H1 (cell line): ENCODE measurements at regions not wholly inside any gene's neighbourhood (a gene's known extent, or its start where the extent isn't known, plus 50 kb on each side); places are given as distances from the start of the nearest gene placed in this dataset.

Source experiments
- CTCF ChIA-PET: fragments of 300-600 bp; sonication (Branson Sonifier 250); formaldehyde crosslinking; loops from one replicate; lab custom pipeline; 2021; ENCODE audit not compliant: partially characterized antibody; lab: Charles Lee
- POLR2A ChIA-PET: fragments of 300-600 bp; sonication (Branson Sonifier 250); formaldehyde crosslinking; loops from one replicate; lab custom pipeline; 2021; ENCODE audit warnings: inconsistent platforms; ENCODE audit not compliant: partially characterized antibody; lab: Charles Lee
- DNase-seq, 2 experiments: peaks; one replicate each; pipeline versions ENCODE4 v3.0.0 to v3.0.0-alpha.2; 2010 to 2022; ENCODE audit warnings: low spot score in 2 of 2, low read depth in 1 of 2, mixed read lengths in 1 of 2
- FAIRE-seq: peaks from 2 replicates; lab custom pipeline; 2011; peaks lifted over from hg19 to GRCh38; lab: Jason Lieb, UNC
- H2AFZ ChIP-seq: 2 replicates; pipeline ENCODE4 v1.8.1; 2012; ENCODE audit warnings: low read length, inconsistent platforms
- H2AK5ac ChIP-seq: 2 replicates; pipeline ENCODE4 v1.6.1; 2013; ENCODE audit warnings: low read depth, low read length
- H2BK120ac ChIP-seq: replicated peaks from 2 replicates; pipeline ENCODE3; 2013; ENCODE audit warnings: low read depth, low read length, inconsistent platforms
- H2BK12ac ChIP-seq: 2 replicates; pipeline ENCODE4 v1.6.1; 2013; ENCODE audit warnings: low read depth, low read length
- H2BK15ac ChIP-seq: 2 replicates; pipeline ENCODE4 v1.6.1; 2013; ENCODE audit warnings: low read length
- H2BK20ac ChIP-seq: 2 replicates; pipeline ENCODE4 v1.6.1; 2013; ENCODE audit warnings: low read length
- H2BK5ac ChIP-seq: 2 replicates; pipeline ENCODE4 v1.6.1; 2013; ENCODE audit warnings: low read depth, low read length
- H3K14ac ChIP-seq: 2 replicates; pipeline ENCODE4 v1.6.1; 2013; ENCODE audit warnings: inconsistent platforms; ENCODE audit not compliant: insufficient read length
- H3K18ac ChIP-seq: 2 replicates; pipeline ENCODE4 v1.6.1; 2013; ENCODE audit warnings: low read length; ENCODE audit errors: extremely low read depth
- H3K23ac ChIP-seq: 2 replicates; pipeline ENCODE4 v1.6.1; 2013; ENCODE audit warnings: inconsistent platforms; ENCODE audit not compliant: insufficient read length
- H3K23me2 ChIP-seq: 2 replicates; pipeline ENCODE4 v1.6.1; 2013; ENCODE audit warnings: low read depth, low read length
- H3K27ac ChIP-seq: 2 replicates; pipeline ENCODE4 v1.6.1; 2011; ENCODE audit warnings: low read depth, low read length, inconsistent platforms
- H3K27me3 ChIP-seq, 4 experiments: replicated peaks in 1 of 4; 1 replicate in 1 of 4; 2 replicates in 3 of 4; pipeline versions ENCODE4 v1.6.1 to v1.8.1; 2011 to 2013; ENCODE audit warnings: low read length in 3 of 4, mild to moderate bottlenecking in 3 of 4, inconsistent platforms in 2 of 4, mixed read lengths in 2 of 4, moderate library complexity in 1 of 4; ENCODE audit not compliant: control insufficient read depth in 3 of 4, insufficient read depth in 3 of 4; ENCODE audit errors: extremely low read depth in 1 of 4
- H3K36me3 ChIP-seq, 4 experiments: 2 replicates each; pipeline versions ENCODE4 v1.6.1 to v1.8.1; 2011 to 2013; ENCODE audit warnings: mild to moderate bottlenecking in 4 of 4, low read length in 3 of 4, moderate library complexity in 2 of 4, control low read depth in 1 of 4, inconsistent platforms in 1 of 4; ENCODE audit not compliant: insufficient read depth in 4 of 4, control insufficient read depth in 2 of 4
- H3K4ac ChIP-seq: replicated peaks from 2 replicates; pipeline ENCODE3; 2013; ENCODE audit warnings: low read length, low read depth, mixed read lengths, inconsistent platforms; ENCODE audit not compliant: insufficient read length
- H3K4me1 ChIP-seq, 4 experiments: replicated peaks in 1 of 4; 1 replicate in 1 of 4; 2 replicates in 3 of 4; pipeline versions ENCODE4 v1.6.1 to v1.8.1; 2011 to 2013; ENCODE audit warnings: low read length in 3 of 4, inconsistent platforms in 2 of 4, mixed read lengths in 1 of 4; ENCODE audit not compliant: insufficient read depth in 4 of 4, control insufficient read depth in 3 of 4
- H3K4me2 ChIP-seq, 2 experiments: 2 replicates each; pipeline versions ENCODE4 v1.6.1 to v1.8.1; 2011 to 2013; ENCODE audit warnings: low read depth in 2 of 2, low read length in 2 of 2, control low read depth in 1 of 2, inconsistent platforms in 1 of 2, mild to moderate bottlenecking in 1 of 2; ENCODE audit not compliant: insufficient read depth in 1 of 2
- H3K4me3 ChIP-seq, 4 experiments: fragments of 200-600, 300-600 bp in 1 of 4; sonication (generic), shearing (Covaris generic), sonication (Bioruptor Twin) in 1 of 4; 2 replicates each; pipeline versions ENCODE4 v1.5.1 to v1.8.1; 2011 to 2016; ENCODE audit warnings: low read length in 4 of 4, low read depth in 3 of 4, control low read depth in 2 of 4, inconsistent platforms in 2 of 4, mild to moderate bottlenecking in 2 of 4, mixed read lengths in 1 of 4, moderate library complexity in 1 of 4; ENCODE audit not compliant: insufficient read depth in 2 of 4; ENCODE audit errors: extremely low read depth in 1 of 4
- H3K56ac ChIP-seq: replicated peaks from 2 replicates; pipeline ENCODE3; 2013; ENCODE audit warnings: low read depth, mild to moderate bottlenecking, mixed read lengths, low read length, inconsistent platforms; ENCODE audit not compliant: insufficient read length
- H3K79me1 ChIP-seq: 2 replicates; pipeline ENCODE4 v1.6.1; 2013; ENCODE audit warnings: low read depth, low read length, control low read depth
- H3K79me2 ChIP-seq, 2 experiments: 2 replicates each; pipeline versions ENCODE4 v1.6.1 to v1.8.1; 2012 to 2013; ENCODE audit warnings: low read length in 2 of 2, mild to moderate bottlenecking in 2 of 2, inconsistent platforms in 1 of 2; ENCODE audit not compliant: insufficient read depth in 2 of 2, control insufficient read depth in 1 of 2
- H3K9ac ChIP-seq, 4 experiments: replicated peaks in 1 of 4; 1 replicate in 1 of 4; 2 replicates in 3 of 4; pipeline versions ENCODE4 v1.6.1 to v1.8.1; 2011 to 2013; ENCODE audit warnings: low read depth in 3 of 4, low read length in 3 of 4, control low read depth in 2 of 4, mild to moderate bottlenecking in 2 of 4, moderate library complexity in 2 of 4, inconsistent platforms in 1 of 4; ENCODE audit errors: extremely low read depth in 1 of 4
- H3K9me3 ChIP-seq, 2 experiments: 2 replicates each; pipeline versions ENCODE4 v1.6.1 to v1.8.1; 2012 to 2013; ENCODE audit warnings: mild to moderate bottlenecking in 2 of 2, moderate library complexity in 2 of 2, control low read depth in 1 of 2, inconsistent platforms in 1 of 2, low read depth in 1 of 2, low read length in 1 of 2, mixed read lengths in 1 of 2; ENCODE audit not compliant: insufficient read depth in 2 of 2
- H4K20me1 ChIP-seq, 2 experiments: replicated peaks in 1 of 2; 2 replicates each; pipeline versions ENCODE3 to v1.8.1; 2011 to 2013; ENCODE audit warnings: inconsistent platforms in 2 of 2, low read length in 2 of 2, mild to moderate bottlenecking in 1 of 2; ENCODE audit not compliant: insufficient read depth in 2 of 2, control insufficient read depth in 1 of 2
- H4K5ac ChIP-seq: 2 replicates; pipeline ENCODE4 v1.6.1; 2013; ENCODE audit warnings: low read length, low read depth, mixed read lengths, inconsistent platforms; ENCODE audit not compliant: insufficient read length
- H4K8ac ChIP-seq: 2 replicates; pipeline ENCODE4 v1.8.0; 2013; ENCODE audit warnings: mild to moderate bottlenecking, moderate library complexity, low read length, inconsistent platforms; ENCODE audit not compliant: insufficient read depth; ENCODE audit errors: extremely low read depth
- H4K91ac ChIP-seq: replicated peaks from 2 replicates; pipeline ENCODE3; 2013; ENCODE audit warnings: low read length, mixed read lengths, inconsistent platforms; ENCODE audit not compliant: insufficient read length
- BRCA1 ChIP-seq: IDR thresholded peaks from 2 replicates; pipeline ENCODE4 v1.6.1; 2012; ENCODE audit warnings: low read depth, low read length, improper control_type of control experiment
- RAD21 ChIP-seq, 2 experiments: IDR thresholded peaks in 1 of 2; conservative IDR thresholded peaks in 1 of 2; 2 replicates each; pipeline ENCODE4 v1.6.1; 2011; ENCODE audit warnings: low read depth in 2 of 2, low read length in 2 of 2, improper control_type of control experiment in 1 of 2, inconsistent platforms in 1 of 2, mild to moderate bottlenecking in 1 of 2, moderate library complexity in 1 of 2
- WGBS, 2 experiments: shearing (Covaris generic) in 1 of 2; methylation state at CpG; one replicate each; pipeline versions ENCODE4 v1.1.6 to v1.1.7; 2013 to 2015; ENCODE audit warnings: low lambda C conversion rate in 2 of 2, mixed read lengths in 2 of 2, inconsistent platforms in 1 of 2, low coverage in 1 of 2, missing lambda C conversion rate in 1 of 2; ENCODE audit not compliant: insufficient replicate concordance in 2 of 2, insufficient coverage in 1 of 2, insufficient read length in 1 of 2; ENCODE audit errors: extremely low coverage in 1 of 2, missing lambda C conversion rate in 1 of 2; 5-methylcytosine and 5-hydroxymethylcytosine counted together

DNA sequence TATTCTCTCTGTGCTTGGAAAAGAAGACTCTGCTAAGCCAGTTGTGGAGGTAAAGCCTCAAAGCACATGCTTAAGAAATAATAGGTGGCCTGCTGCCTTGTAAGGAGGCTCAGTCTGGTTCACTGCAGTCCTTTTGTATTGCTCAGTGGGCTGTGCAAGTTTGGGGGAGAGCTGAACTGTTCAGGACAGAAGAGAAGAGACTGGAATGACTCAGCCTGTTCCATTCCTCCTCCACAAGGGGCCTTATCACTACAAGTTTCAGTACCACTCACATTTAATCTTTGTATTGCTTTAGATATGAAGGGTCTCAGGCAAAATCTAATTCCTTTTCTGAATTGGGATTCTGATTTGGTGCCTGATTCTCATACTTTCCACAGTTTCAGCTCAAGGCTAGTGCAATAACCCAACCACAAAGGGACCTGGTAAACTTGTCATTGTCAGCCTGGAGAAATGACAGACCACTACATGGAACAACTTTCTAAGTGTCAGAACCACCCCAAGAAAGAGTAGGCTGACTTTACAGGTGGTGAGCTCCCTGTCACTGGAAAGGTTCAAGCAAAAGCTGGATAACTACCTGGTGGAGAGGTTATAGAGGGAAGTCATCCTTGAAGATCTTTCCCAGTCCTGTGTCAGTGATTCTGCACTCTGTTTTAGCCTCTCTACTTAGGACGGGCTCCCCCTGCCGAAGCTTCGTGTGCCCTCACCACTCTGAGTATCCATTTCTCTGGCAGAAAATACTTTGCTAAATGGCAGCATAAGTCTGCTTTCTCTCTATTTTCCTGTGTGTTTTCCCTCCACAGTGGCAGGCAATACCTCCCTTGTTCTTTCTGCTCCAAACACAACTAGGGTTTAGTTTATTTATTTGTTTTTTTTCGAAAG is 162.9 kb upstream of the GJB5 start:
- no peak overlapping the region for H3K4me3 ChIP-seq
- H3K27me3 ChIP-seq = no peaks in the 10 kb centered on the region
- H2AK5ac ChIP-seq = no peak overlapping the region
- no peak overlapping the region for H2BK120ac ChIP-seq
- 0 out of 2 replicates have a peak overlapping the region, but pooled peaks have one; percentile 39 for H2BK20ac ChIP-seq
- no peak overlapping the region for H3K18ac ChIP-seq
- peaks cover 3 to 9% (median 7%) of the 10 kb centered on the region in 4 experiments; a peak in 6 of 7 replicates for H3K4me1 ChIP-seq
- no peak overlapping the region for H3K23ac ChIP-seq
- H2BK5ac ChIP-seq = no peak overlapping the region
- TF ChIP-seq RAD21 (IDR thresholded peaks at IDR 0.05 in 1 of 2, conservative IDR thresholded peaks at IDR 0.05 in 1 of 2; ENCODE audit: low read depth in 2 of 2, low read length in 2 of 2) (peak in 1 of 2 experiments; percentile 32; a peak in 1 of 4 replicates), BRCA1 (no peak)
- no peak overlapping the region for H3K27ac ChIP-seq
- no peaks in the 10 kb centered on the region for H3K23me2 ChIP-seq
- no peak overlapping the region for H4K8ac ChIP-seq
- no peaks in the 10 kb centered on the region for H4K20me1 ChIP-seq
- POLR2A ChIA-PET = interaction anchor here (1.0 kb wide), 1 partner anchor 45 kb away, joined by 3 read pairs; no protein-coding TSS in a partner anchor
- no peak overlapping the region for H3K14ac ChIP-seq
- CTCF ChIA-PET = interaction anchor here (0.7 to 4.0 kb wide), 12 partner anchors 11 to 749 kb away, joined by 3 to 28 read pairs (median 4); no protein-coding TSS in a partner anchor
- H3K4me2 ChIP-seq = no peak overlapping the region
- H3K79me2 ChIP-seq = no peaks in the 10 kb centered on the region
- H3K56ac ChIP-seq = no peak overlapping the region
- 83% methylated on average over 4 of the region's 4 CpGs; no CpG with 5 or more reads in 1 of the 2 experiments for WGBS, 2 experiments
- DNase-seq = no peak
- no peak overlapping the region for H3K4ac ChIP-seq
- H3K36me3 ChIP-seq = no peaks in the 10 kb centered on the region
- no peak overlapping the region; the same call in 1 of the 2 replicates for H2BK15ac ChIP-seq
- no peaks in the 10 kb centered on the region for H3K9me3 ChIP-seq
- H3K9ac ChIP-seq = no peak overlapping the region
- peak; percentile 65 for FAIRE-seq
- H2AFZ ChIP-seq = no peak overlapping the region
- no peak overlapping the region for H4K5ac ChIP-seq
- no peak overlapping the region for H2BK12ac ChIP-seq
- no peaks in the 10 kb centered on the region for H3K79me1 ChIP-seq
- no peak overlapping the region for H4K91ac ChIP-seq
